Muscle of leg (tissue), 3 donors: ENCODE measurements at regions not wholly inside any gene's neighbourhood (a gene's known extent, or its start where the extent isn't known, plus 50 kb on each side); places are given as distances from the start of the nearest gene placed in this dataset.
"Not testable (repeated sequence)": the region's sequence is repeated elsewhere in the genome, so short reads cannot be mapped to it uniquely, and the experiment has no call there.

Experiments used
- DNase-seq: peaks from one replicate; pipeline ENCODE4 v3.0.0; 2013
- H3K27ac ChIP-seq: one replicate; pipeline ENCODE4 v1.5.1; 2013; ENCODE audit warnings: mild to moderate bottlenecking, low read length, control low read depth
- H3K27me3 ChIP-seq: one replicate; pipeline ENCODE4 v1.6.1; 2013; ENCODE audit warnings: low read length; ENCODE audit not compliant: control insufficient read depth, insufficient read depth
- H3K36me3 ChIP-seq: one replicate; pipeline ENCODE4 v1.6.1; 2013; ENCODE audit warnings: low read length; ENCODE audit not compliant: control insufficient read depth, insufficient read depth
- H3K4me1 ChIP-seq: one replicate; pipeline ENCODE4 v1.6.1; 2013; ENCODE audit warnings: low read length; ENCODE audit not compliant: control insufficient read depth, insufficient read depth
- H3K4me3 ChIP-seq: one replicate; pipeline ENCODE4 v1.5.1; 2013; ENCODE audit warnings: low read length, control low read depth
- H3K9me3 ChIP-seq: replicated peaks from 2 replicates; pipeline ENCODE4 v1.6.1; 2013; ENCODE audit warnings: low read depth, low read length; ENCODE audit not compliant: control insufficient read depth
- WGBS: methylation state at CpG from one replicate; pipeline ENCODE4 v1.1.5; 2013; ENCODE audit warnings: missing lambda C conversion rate; ENCODE audit not compliant: insufficient coverage; 5-methylcytosine and 5-hydroxymethylcytosine counted together

DNA sequence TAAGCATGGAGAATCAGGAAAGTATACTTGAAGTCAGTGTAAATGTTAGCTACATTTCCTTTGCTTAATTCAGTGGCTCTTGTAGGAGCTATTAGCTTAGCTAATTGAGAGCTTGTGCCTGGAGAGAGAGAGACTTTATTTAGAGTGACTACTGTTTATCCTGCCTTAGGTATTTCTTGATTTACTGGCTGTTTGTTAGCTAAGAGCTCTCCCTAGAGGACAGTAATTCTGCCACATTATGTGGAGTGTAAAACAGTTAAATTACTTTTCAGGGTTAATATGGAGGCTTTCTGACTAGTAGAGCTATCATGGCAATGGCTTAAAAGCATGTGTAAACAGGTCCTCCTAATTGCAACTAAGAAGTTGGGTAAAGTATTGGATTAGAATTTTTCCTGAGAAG lies 306.5 kb upstream of the TECRL start:
- no peak overlapping the region for H3K4me3 ChIP-seq
- no peak for DNase-seq
- no peaks in the 10 kb centered on the region for H3K36me3 ChIP-seq
- H3K9me3 ChIP-seq: no peaks in the 10 kb centered on the region
- H3K27me3 ChIP-seq: no peaks in the 10 kb centered on the region
- no peak overlapping the region for H3K27ac ChIP-seq
- no peaks in the 10 kb centered on the region for H3K4me1 ChIP-seq

DNA sequence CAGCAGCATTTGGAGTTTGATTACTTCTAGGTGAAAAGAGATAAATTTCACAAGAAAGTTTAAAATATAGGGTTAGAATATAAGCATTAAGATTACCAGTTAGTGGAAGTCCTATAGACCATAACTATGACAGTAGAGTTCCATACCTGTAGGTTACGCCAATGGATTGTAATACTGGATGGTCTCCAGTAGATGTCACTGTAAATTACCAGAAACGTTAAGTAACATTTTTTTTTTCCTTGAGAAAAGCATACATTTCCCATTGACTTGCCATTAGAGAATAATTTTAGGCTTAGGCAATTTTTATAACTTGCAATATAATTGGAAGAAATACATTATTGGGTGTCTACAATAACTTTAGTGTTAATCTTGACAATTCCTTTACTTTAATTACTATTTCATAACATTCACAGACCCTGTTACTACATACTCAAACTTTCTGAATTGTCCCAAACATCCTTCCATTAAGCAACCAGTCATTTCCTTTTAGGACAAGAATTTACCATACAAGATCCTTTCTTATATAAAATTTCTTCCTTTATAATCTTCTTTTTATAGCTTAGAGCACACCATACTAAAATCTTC lies 304.1 kb upstream of the TECRL start:
- no peaks in the 10 kb centered on the region for H3K4me1 ChIP-seq
- no CpG with 5 or more reads among the region's 2 CpGs for WGBS
- peak; percentile 16 for DNase-seq
- H3K4me3 ChIP-seq: no peak overlapping the region
- H3K27me3 ChIP-seq: no peaks in the 10 kb centered on the region
- H3K36me3 ChIP-seq: no peaks in the 10 kb centered on the region
- no peak overlapping the region for H3K27ac ChIP-seq
- no peaks in the 10 kb centered on the region for H3K9me3 ChIP-seq

DNA sequence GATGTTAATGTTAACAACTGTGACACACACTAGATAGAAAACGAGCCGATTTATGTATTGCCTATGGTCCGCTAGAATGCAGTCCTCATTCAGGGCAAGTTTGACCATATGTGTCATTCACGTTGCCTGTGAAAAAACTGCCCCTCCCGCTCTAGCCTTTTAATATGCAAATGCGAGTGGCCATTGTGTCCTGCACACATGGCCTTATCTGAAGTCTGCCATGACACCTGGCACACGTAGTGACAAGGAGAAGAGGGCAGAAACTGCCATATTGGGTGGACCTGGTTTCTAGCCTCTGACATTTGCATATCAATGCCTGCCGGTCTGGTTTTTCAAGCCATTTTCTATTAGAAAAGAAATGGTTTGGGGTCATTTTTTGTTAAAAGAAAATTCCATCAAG lies 303.3 kb upstream of the TECRL start:
- H3K9me3 ChIP-seq: no peaks in the 10 kb centered on the region
- no peaks in the 10 kb centered on the region for H3K36me3 ChIP-seq
- H3K4me3 ChIP-seq: no peak overlapping the region
- no peaks in the 10 kb centered on the region for H3K27me3 ChIP-seq
- no peak overlapping the region for H3K27ac ChIP-seq
- no peak for DNase-seq
- no peaks in the 10 kb centered on the region for H3K4me1 ChIP-seq
- 89% methylated on average over 7 of the region's 8 CpGs for WGBS

DNA sequence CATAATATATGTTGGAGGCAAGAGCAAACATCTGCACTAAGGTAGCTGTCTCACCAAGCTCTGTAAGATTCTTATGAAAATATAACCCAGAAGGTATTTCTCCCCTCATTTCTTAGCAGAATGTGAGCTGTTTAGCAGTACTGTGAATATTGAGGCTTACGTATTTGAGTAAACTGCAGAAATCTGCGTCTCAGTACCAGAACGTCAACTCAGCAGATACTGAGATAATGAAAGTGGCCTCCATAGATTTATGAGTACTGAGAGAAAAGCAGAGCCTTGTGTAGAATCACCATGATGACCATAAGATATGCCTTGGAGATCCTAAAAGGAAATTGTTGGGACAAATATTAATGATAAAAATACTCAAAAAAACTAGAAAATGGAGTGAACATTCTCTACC lies 296.7 kb upstream of the TECRL start:
- DNase-seq: no peak
- H3K36me3 ChIP-seq: no peaks in the 10 kb centered on the region
- H3K4me3 ChIP-seq: no peak overlapping the region
- no peak overlapping the region for H3K27ac ChIP-seq
- H3K9me3 ChIP-seq: no peaks in the 10 kb centered on the region
- no CpG with 5 or more reads among the region's 3 CpGs for WGBS
- H3K4me1 ChIP-seq: no peaks in the 10 kb centered on the region
- H3K27me3 ChIP-seq: no peaks in the 10 kb centered on the region

DNA sequence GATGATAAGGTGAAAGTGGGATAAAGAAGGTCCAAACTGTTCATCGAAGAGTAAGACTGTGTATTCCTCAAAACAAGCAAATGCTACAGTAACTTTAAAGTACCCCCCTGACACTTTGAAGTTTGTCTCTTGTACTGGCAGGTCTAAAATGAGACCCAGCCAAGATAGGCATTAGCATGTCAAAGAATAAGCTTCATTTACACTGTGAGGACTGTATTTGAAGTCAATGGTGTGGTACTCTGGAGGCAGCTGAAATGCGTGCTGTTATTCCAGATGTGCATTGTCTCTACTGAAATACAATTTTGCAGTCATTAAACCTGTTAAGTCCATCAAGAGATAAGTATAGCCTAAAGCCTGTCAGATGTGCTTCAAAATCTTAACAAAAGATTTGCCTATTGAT lies 288.9 kb upstream of the TECRL start:
- H3K4me1 ChIP-seq: no peaks in the 10 kb centered on the region
- WGBS: no CpG with 5 or more reads among the region's 2 CpGs
- no peaks in the 10 kb centered on the region for H3K9me3 ChIP-seq
- no peak for DNase-seq
- no peak overlapping the region for H3K27ac ChIP-seq
- no peaks in the 10 kb centered on the region for H3K27me3 ChIP-seq
- H3K4me3 ChIP-seq: no peak overlapping the region
- H3K36me3 ChIP-seq: no peaks in the 10 kb centered on the region

DNA sequence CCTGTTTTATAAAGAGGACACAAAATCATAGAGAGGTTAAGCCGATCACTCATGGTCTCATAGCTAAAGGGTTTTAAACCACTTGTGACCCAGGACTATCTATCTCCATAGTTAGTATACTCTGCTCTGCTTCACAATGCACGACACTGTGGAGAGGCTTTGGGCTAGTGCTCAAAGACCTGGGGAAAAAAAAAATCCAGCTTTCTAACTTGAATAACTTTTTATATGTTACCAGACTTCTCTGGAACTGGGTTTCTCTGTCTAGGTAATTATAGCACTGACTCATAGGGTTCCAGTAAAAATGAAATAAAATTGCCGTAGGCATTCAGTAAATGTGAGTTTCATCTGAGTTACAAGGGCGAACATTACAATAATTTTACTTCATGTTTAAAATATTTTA lies 273.7 kb upstream of the TECRL start:
- no peaks in the 10 kb centered on the region for H3K27me3 ChIP-seq
- H3K9me3 ChIP-seq: no peaks in the 10 kb centered on the region
- no peak overlapping the region for H3K4me3 ChIP-seq
- no peak for DNase-seq
- no CpG with 5 or more reads among the region's 4 CpGs for WGBS
- H3K27ac ChIP-seq: no peak overlapping the region
- no peaks in the 10 kb centered on the region for H3K36me3 ChIP-seq
- no peaks in the 10 kb centered on the region for H3K4me1 ChIP-seq

DNA sequence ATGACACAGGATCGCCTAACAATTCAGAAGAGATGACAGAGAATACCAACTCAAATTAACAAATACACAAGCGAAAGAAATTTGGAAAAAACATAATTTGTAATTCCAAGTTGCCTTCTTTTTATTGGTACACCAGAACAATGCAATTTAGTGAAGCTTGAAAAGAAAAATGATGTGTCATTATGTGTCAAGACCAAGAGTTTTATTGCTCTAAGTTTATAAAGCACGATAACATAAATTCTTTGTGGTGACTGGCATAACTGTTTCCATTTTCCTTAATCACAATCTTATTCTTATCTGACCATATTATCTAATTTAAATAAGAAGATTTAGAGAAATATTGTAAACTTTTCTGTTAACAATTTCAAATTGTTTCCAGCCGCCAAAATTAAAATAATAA lies 273.2 kb upstream of the TECRL start:
- no peak for DNase-seq
- Histone ChIP-seq H3K9me3 (peaks cover 3% of the 10 kb centered on the region), H3K4me1 (no peaks in the 10 kb centered on the region), H3K4me3 (no peak overlapping the region), H3K36me3 (no peaks in the 10 kb centered on the region), H3K27me3 (no peaks in the 10 kb centered on the region), H3K27ac (no peak overlapping the region)
- WGBS: no CpG with 5 or more reads among the region's 4 CpGs

DNA sequence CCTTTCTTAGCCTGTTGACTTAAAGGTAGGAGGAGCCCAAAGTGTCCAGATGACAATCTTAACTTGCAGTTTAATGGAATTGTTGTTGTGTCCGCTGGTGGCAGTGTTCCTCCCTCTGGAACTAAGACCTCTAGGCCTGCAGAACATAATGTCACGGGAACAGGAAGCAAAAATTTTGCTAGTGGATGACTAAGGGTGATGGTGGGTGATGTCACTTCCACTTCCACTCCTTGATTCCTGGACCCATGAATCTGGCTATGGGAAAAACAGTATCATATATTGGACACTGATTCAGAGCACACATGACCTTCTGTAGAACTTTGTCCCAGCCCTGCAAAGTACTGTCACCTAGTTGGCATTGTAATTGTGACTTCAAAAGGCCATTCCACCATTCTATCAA lies 263.9 kb upstream of the TECRL start:
- not testable (repeated sequence) for H3K27ac ChIP-seq, DNase-seq, H3K4me3 ChIP-seq, H3K27me3 ChIP-seq, H3K36me3 ChIP-seq, H3K4me1 ChIP-seq
- WGBS: 43% methylated on average over 1 of the region's 2 CpGs
- peaks cover 40% of the 10 kb centered on the region for H3K9me3 ChIP-seq

DNA sequence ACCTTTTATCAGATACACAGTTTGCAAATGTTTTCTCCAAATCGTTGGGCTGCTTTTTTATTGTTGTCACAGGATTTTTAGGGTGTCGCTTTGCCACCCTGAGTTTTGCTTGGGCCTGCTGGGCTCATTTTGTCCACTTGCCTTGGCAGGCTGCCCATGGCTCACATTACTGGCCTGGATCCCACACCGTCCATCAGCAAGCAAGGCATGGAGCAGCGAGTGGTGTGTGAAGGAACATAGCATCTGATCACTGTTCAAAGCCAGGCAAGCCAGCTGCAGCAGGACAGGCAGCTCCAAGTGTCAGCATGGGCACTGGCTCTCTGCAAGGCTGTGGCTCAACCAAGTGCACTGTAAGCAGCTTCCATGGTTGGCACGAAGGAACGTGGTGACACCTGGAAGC lies 261.4 kb upstream of the TECRL start:
- no peak for DNase-seq
- no peak overlapping the region for H3K4me3 ChIP-seq
- H3K9me3 ChIP-seq: peaks cover 25% of the 10 kb centered on the region
- H3K4me1 ChIP-seq: no peaks in the 10 kb centered on the region
- H3K27ac ChIP-seq: no peak overlapping the region
- WGBS: 83% methylated on average over 6 of the region's 6 CpGs
- H3K36me3 ChIP-seq: no peaks in the 10 kb centered on the region
- no peaks in the 10 kb centered on the region for H3K27me3 ChIP-seq

DNA sequence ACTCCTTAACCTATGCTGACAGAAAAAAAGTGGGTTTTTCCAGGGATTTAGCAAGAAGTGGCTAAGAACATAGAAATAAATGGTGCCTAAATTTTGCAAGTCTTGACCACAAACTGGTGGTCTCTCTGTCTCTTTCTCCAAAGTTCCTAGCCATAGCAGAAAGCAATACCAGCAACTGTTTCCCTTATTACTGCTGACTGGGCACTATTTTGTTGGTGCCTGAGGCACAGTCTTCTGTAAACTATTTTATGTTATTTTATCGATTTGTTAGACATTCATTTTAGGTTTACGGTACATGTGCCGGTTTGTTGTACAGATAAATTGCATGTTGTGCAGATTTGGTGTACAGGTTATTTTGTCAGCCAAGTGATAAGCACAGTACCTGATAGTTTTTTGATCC lies 234.6 kb upstream of the TECRL start:
- no peaks in the 10 kb centered on the region for H3K36me3 ChIP-seq
- no peaks in the 10 kb centered on the region for H3K9me3 ChIP-seq
- WGBS: no CpG with 5 or more reads among the region's 3 CpGs

DNA sequence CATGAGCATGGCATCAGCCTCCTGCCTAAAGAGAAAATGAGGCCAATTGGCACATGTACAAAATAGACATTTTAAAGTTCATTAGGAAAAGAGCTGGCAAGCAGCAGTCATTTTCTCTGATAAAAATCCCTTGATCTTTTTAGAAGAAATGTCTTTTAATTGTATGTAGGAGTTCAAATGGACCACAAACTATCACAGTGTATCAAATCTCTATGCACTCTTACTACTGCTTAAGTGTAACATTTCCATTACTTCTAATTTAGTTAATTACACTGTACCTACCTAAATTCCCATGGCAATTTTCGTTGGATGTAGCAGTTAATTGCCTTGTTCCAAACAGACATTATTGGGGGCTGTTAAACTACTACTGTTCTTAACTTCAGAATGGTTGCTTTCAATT lies 233.7 kb upstream of the TECRL start:
- Histone ChIP-seq H3K36me3 (no peaks in the 10 kb centered on the region), H3K27me3 (no peaks in the 10 kb centered on the region), H3K27ac (no peak overlapping the region), H3K4me3 (no peak overlapping the region), H3K9me3 (no peaks in the 10 kb centered on the region), H3K4me1 (no peaks in the 10 kb centered on the region)
- WGBS: no CpG with 5 or more reads among the region's 1 CpG
- DNase-seq: no peak

More for the DNA sequence above, 234.6 kb upstream of the TECRL start:
- no peak for DNase-seq
- Histone ChIP-seq H3K4me1 (no peaks in the 10 kb centered on the region), H3K27me3 (no peaks in the 10 kb centered on the region), H3K4me3 (no peak overlapping the region), H3K27ac (no peak overlapping the region)
